DMS 273 treated with DMSO at 0.1 percent for 48 hours (cell line): ENCODE measurements at regions not wholly inside any gene's neighbourhood (a gene's known extent, or its start where the extent isn't known, plus 50 kb on each side); places are given as distances from the start of the nearest gene placed in this dataset.

Experiments
- DNase-seq: peaks from one replicate; lab custom pipeline; 2025; lab: John Stamatoyannopoulos, UW

GRCh38 chr11:69413993-69414392 is 67.5 kb upstream of the LINC01488 start:
- DNase-seq, result no peak

- DNase-seq, result no peak
Observed at GRCh38 chr11:69414773-69415187, 66.7 kb upstream of the LINC01488 start.

GRCh38 chr11:69415411-69416142 is 65.9 kb upstream of the LINC01488 start:
- no peak for DNase-seq

GRCh38 chr11:69416143-69416515 is 65.3 kb upstream of the LINC01488 start:
- DNase-seq, result no peak

- no peak for DNase-seq
Observed at GRCh38 chr11:69416762-69417698, 64.4 kb upstream of the LINC01488 start.

- no peak for DNase-seq
Observed at GRCh38 chr11:69417699-69418085, 63.8 kb upstream of the LINC01488 start.

GRCh38 chr11:69418576-69419296 is 62.7 kb upstream of the LINC01488 start:
- no peak for DNase-seq

GRCh38 chr11:69419662-69420395 is 61.6 kb upstream of the LINC01488 start:
- no peak for DNase-seq

- no peak for DNase-seq
Observed at GRCh38 chr11:69422645-69423044, 58.8 kb upstream of the LINC01488 start.

GRCh38 chr11:69423181-69423580 is 58.3 kb upstream of the LINC01488 start:
- no peak for DNase-seq

GRCh38 chr11:69423611-69424385 is 57.7 kb upstream of the LINC01488 start:
- DNase-seq, result no peak

GRCh38 chr11:69424748-69425147 is 56.7 kb upstream of the LINC01488 start:
- DNase-seq, result no peak

GRCh38 chr11:69425444-69425843 is 56.0 kb upstream of the LINC01488 start:
- DNase-seq, result no peak

GRCh38 chr11:69425895-69426544 is 55.4 kb upstream of the LINC01488 start:
- no peak for DNase-seq

- no peak for DNase-seq
Observed at GRCh38 chr11:69427337-69427736, 54.1 kb upstream of the LINC01488 start.

GRCh38 chr11:69427906-69428880 is 53.3 kb upstream of the LINC01488 start:
- DNase-seq, result no peak

- no peak for DNase-seq
Observed at GRCh38 chr11:69429716-69430491, 51.6 kb upstream of the LINC01488 start.

- DNase-seq, result no peak
Observed at GRCh38 chr11:69430566-69430965, 50.9 kb upstream of the LINC01488 start.
